GM12878 (cell line): ENCODE measurements at regions not wholly inside any gene's neighbourhood (a gene's known extent, or its start where the extent isn't known, plus 50 kb on each side); places are given as distances from the start of the nearest gene placed in this dataset.

Source experiments
- ATAC-seq: fragments of 200-7000 bp; cut with Tn5 transposase; 3 replicates; pipeline ENCODE4 v1.9.1; 2020; ENCODE audit warnings: mild to moderate bottlenecking, moderate library complexity
- BruUV-seq: library from RNA; stranded (reverse); fragments of 400-500 nt; replicated peaks from 2 replicates; lab custom pipeline; 2021; lab: Mats Ljungman, UMichigan
- CTCF ChIA-PET: fragments of 300-600 bp; sonication (Branson Sonifier 250); formaldehyde crosslinking; extraction: SDS; loops from one replicate; lab custom pipeline; 2021; ENCODE audit warnings: inconsistent platforms; lab: Yijun Ruan, JAX
- POLR2A ChIA-PET: fragments of 350-600 bp; formaldehyde crosslinking; extraction: SDS; loops from one replicate; lab custom pipeline; 2021; ENCODE audit warnings: inconsistent platforms; lab: Charles Lee
- RAD21 ChIA-PET: fragments of 300-600 bp; sonication (Branson Sonifier 250); formaldehyde crosslinking; loops from one replicate; lab custom pipeline; 2023; ENCODE audit warnings: antibody characterized with exemption; ENCODE audit not compliant: unreplicated experiment; lab: Charles Lee
- SMC1A ChIA-PET: fragments of 300-600 bp; sonication (Branson Sonifier 250); formaldehyde crosslinking; loops from one replicate; lab custom pipeline; 2023; ENCODE audit not compliant: unreplicated experiment, uncharacterized antibody; lab: Charles Lee
- DNase-seq: peaks from one replicate; pipeline ENCODE4 v3.0.0-alpha.2; 2011; ENCODE audit warnings: low read depth, low spot score
- FAIRE-seq: peaks from 3 replicates; lab custom pipeline; 2011; peaks lifted over from hg19 to GRCh38; lab: Jason Lieb, UNC
- H2AFZ ChIP-seq: 2 replicates; pipeline ENCODE4 v1.6.0; 2011; ENCODE audit warnings: low read depth, low read length, control low read depth; ENCODE audit not compliant: control insufficient read depth
- H3K27ac ChIP-seq: 2 replicates; pipeline ENCODE4 v1.5.1; 2011; ENCODE audit warnings: control low read depth; ENCODE audit not compliant: control insufficient read depth, insufficient read depth
- H3K27me3 ChIP-seq, 2 experiments: replicated peaks in 1 of 2; 2 replicates each; pipeline versions ENCODE4 v1.6.0 to v1.6.1; 2011; ENCODE audit warnings: low read length in 1 of 2; ENCODE audit not compliant: control insufficient read depth in 2 of 2, insufficient read depth in 2 of 2
- H3K36me3 ChIP-seq, 2 experiments: 2 replicates each; pipeline ENCODE4 v1.5.1; 2011; ENCODE audit warnings: low read length in 1 of 2; ENCODE audit not compliant: control insufficient read depth in 2 of 2, insufficient read depth in 2 of 2
- H3K4me1 ChIP-seq: 2 replicates; pipeline ENCODE4 v1.6.1; 2011; ENCODE audit warnings: mild to moderate bottlenecking, low read length, moderate library complexity, mixed read lengths; ENCODE audit not compliant: control insufficient read depth, insufficient read depth
- H3K4me2 ChIP-seq: 2 replicates; pipeline ENCODE4 v1.6.0; 2011; ENCODE audit warnings: control low read depth; ENCODE audit not compliant: control insufficient read depth, insufficient read depth
- H3K4me3 ChIP-seq: fragments of 200-600 bp; sonication (generic); 2 replicates; pipeline ENCODE4 v1.5.1; 2016
- H3K79me2 ChIP-seq: 2 replicates; pipeline ENCODE4 v1.6.0; 2011; ENCODE audit warnings: low read length; ENCODE audit not compliant: control insufficient read depth, insufficient read depth
- H3K9ac ChIP-seq: 2 replicates; pipeline ENCODE4 v1.8.0; 2011; ENCODE audit warnings: low read length, control low read depth, mixed read lengths; ENCODE audit not compliant: control insufficient read depth, insufficient read depth
- H3K9me3 ChIP-seq: replicated peaks from 3 replicates; pipeline ENCODE4 v1.5.1; 2011; ENCODE audit warnings: mild to moderate bottlenecking, low read length; ENCODE audit not compliant: control insufficient read depth, insufficient read depth
- H4K20me1 ChIP-seq: 2 replicates; pipeline ENCODE4 v1.6.0; 2011; ENCODE audit not compliant: control insufficient read depth, insufficient read depth
- ASH2L ChIP-seq: fragments of 300-600, 200-600 bp; sonication (generic); IDR thresholded peaks from 2 replicates; pipeline ENCODE4 v1.6.1; 2017; ENCODE audit warnings: low read depth, mild to moderate bottlenecking, borderline replicate concordance
- ATF2 ChIP-seq: IDR thresholded peaks from 2 replicates; pipeline ENCODE4 v1.6.1; 2012; ENCODE audit warnings: low read length, inconsistent platforms
- CREM ChIP-seq: IDR thresholded peaks from 2 replicates; pipeline ENCODE4 v1.6.1; 2014; ENCODE audit warnings: antibody characterized with exemption, low read depth
- GATAD2B ChIP-seq: fragments of 450-650 bp; conservative IDR thresholded peaks from 2 replicates; pipeline ENCODE4 v1.6.1; 2017; ENCODE audit warnings: low read depth, mild to moderate bottlenecking, moderate library complexity
- SIX5 ChIP-seq: IDR thresholded peaks from 2 replicates; pipeline ENCODE4 v1.6.1; 2011; ENCODE audit warnings: mild to moderate bottlenecking, low read depth, low read length, moderate library complexity; ENCODE audit not compliant: severe bottlenecking
- USF2 ChIP-seq: IDR thresholded peaks from 2 replicates; pipeline ENCODE4 v1.6.1; 2011; ENCODE audit warnings: low read depth, low read length, improper control_type of control experiment, borderline replicate concordance
- in situ Hi-C: fragments of 300-500 bp; cut with MboI; formaldehyde crosslinking; loops from 9 replicates; pipeline ENCODE4 v1.14.3; 2018; ENCODE audit warnings: mixed read lengths
- intact Hi-C: fragments of 100-400 bp; cut with micrococcal nuclease; formaldehyde crosslinking; loops from one replicate; pipeline ENCODE4 v1.14.2; 2022; ENCODE audit not compliant: unreplicated experiment

- Histone ChIP-seq H4K20me1 (no peaks in the 10 kb centered on the region), H3K4me1 (no peaks in the 10 kb centered on the region), H3K79me2 (no peaks in the 10 kb centered on the region), H3K27me3 (no peaks in the 10 kb centered on the region), H3K9me3 (no peaks in the 10 kb centered on the region), H3K4me2 (no peak overlapping the region), H2AFZ (no peak overlapping the region), H3K27ac (no peak overlapping the region), H3K36me3 (no peaks in the 10 kb centered on the region), H3K4me3 (no peak overlapping the region), H3K9ac (no peak overlapping the region)
- intact Hi-C loops (loop anchor here (10.0 kb wide), 1 partner anchor 231 kb away; no protein-coding TSS in a partner anchor), in situ Hi-C loops (loop anchor here (10.0 kb wide), 1 partner anchor 991 kb away; no protein-coding TSS in a partner anchor)
- no peak for FAIRE-seq
- POLR2A ChIA-PET, result no interaction called here
- SMC1A ChIA-PET, result interaction anchor here (0.7 to 0.9 kb wide), 3 partner anchors 28 to 423 kb away, joined by 3 read pairs; no protein-coding TSS in a partner anchor
- no TSS peak for BruUV-seq
- DNase-seq, result no peak
- no peak for ATAC-seq
- CTCF ChIA-PET, result interaction anchor here (0.6 to 5.8 kb wide), 3 partner anchors 74 to 947 kb away, joined by 3 to 76 read pairs (median 4); no protein-coding TSS in a partner anchor
- RAD21 ChIA-PET, result interaction anchor here (2.9 kb wide), 1 partner anchor 948 kb away, joined by 26 read pairs; no protein-coding TSS in a partner anchor
- TF ChIP-seq ASH2L (no peak), USF2 (no peak), ATF2 (no peak), GATAD2B (no peak), CREM (no peak), SIX5 (no peak)
Observed at GRCh38 chr17:70555723-70556122, 386.4 kb downstream of the KCNJ2 start.
